Heart right ventricle (tissue), 16 donors: ENCODE measurements at regions not wholly inside any gene's neighbourhood (a gene's known extent, or its start where the extent isn't known, plus 50 kb on each side); places are given as distances from the start of the nearest gene placed in this dataset.

ENCODE experiments used
- ATAC-seq, 8 donors: fragments of 200-7000 bp; cut with Tn5 transposase; one replicate each; pipeline ENCODE4 v1.9.1; 2020; ENCODE audit warnings: mild to moderate bottlenecking in 8 of 8, moderate library complexity in 8 of 8, moderate number of reproducible peaks in 1 of 8
- DNase-seq, 2 donors: peaks; one replicate each; pipeline ENCODE4 v3.0.0-alpha.2; 2020
- H3K27ac ChIP-seq, 10 donors: fragments of 200-600 bp; sonication (generic) in 2 of 10; one replicate each; pipeline versions ENCODE4 v1.5.0 to v1.8.0; 2020 to 2022; ENCODE audit warnings: mild to moderate bottlenecking in 3 of 10
- H3K27me3 ChIP-seq, 7 donors: fragments of 200-600 bp; one replicate each; pipeline ENCODE4 v1.8.0; 2021 to 2022; ENCODE audit warnings: mild to moderate bottlenecking in 2 of 7
- H3K36me3 ChIP-seq, 9 donors: fragments of 200-600 bp; sonication (generic) in 1 of 9; one replicate each; pipeline versions ENCODE4 v1.5.0 to v1.8.0; 2020 to 2022; ENCODE audit warnings: mild to moderate bottlenecking in 2 of 9
- H3K4me1 ChIP-seq, 9 donors: fragments of 200-600 bp; sonication (generic) in 1 of 9; one replicate each; pipeline versions ENCODE4 v1.5.0 to v1.8.0; 2020 to 2022; ENCODE audit warnings: mild to moderate bottlenecking in 4 of 9
- H3K4me3 ChIP-seq, 10 donors: fragments of 200-600 bp; sonication (generic) in 2 of 10; one replicate each; pipeline versions ENCODE4 v1.5.0 to v1.8.0; 2020 to 2022; ENCODE audit warnings: mild to moderate bottlenecking in 7 of 10, moderate library complexity in 2 of 10
- H3K9me3 ChIP-seq, 11 donors: fragments of 200-600 bp in 10 of 11; sonication (generic) in 2 of 11; one replicate each; pipeline versions ENCODE4 v1.5.0 to v1.8.0; 2013 to 2022; ENCODE audit warnings: mild to moderate bottlenecking in 2 of 11, control low read depth in 1 of 11, moderate library complexity in 1 of 11
- CTCF ChIP-seq, 9 donors: fragments of 200-600 bp; sonication (generic) in 2 of 9; IDR thresholded peaks; one replicate each; pipeline versions ENCODE4 v1.5.0 to v1.8.0; 2021 to 2022; ENCODE audit warnings: antibody characterized with exemption in 9 of 9, mild to moderate bottlenecking in 5 of 9, moderate library complexity in 1 of 9
- WGBS, 2 donors: extraction: QIAGEN DNeasy Blood & Tissue Kit; methylation state at CpG; one replicate each; pipeline ENCODE4 v1.1.7; 2013; ENCODE audit warnings: inconsistent platforms in 1 of 2; 5-methylcytosine and 5-hydroxymethylcytosine counted together
- intact Hi-C, 10 donors: fragments of 100-400 bp; cut with DNase I; formaldehyde crosslinking; loops; one replicate each; pipeline versions ENCODE4 v1.11.1 to v1.14.2; 2022
- donor health status: Arrhythmogenic right ventricular cardiomyopathy.
- donor health status: ischemic (EF 13 %, LVEDD 7.1; RV severe dilation, severe dysfunction).
- donor health status: healthy with polysubstance abuse.
- donor health status: DM: no; HTN: yes; CAD: no.
- donor health status: DM: no; HTN: no; CAD: no.
- donor health status: ischemic (EF 25% LVEDD 6.9; RV normal size, moderate dysfunction).
- donor health status: ischemic (EF 25% LVEDD 5.7; RV mildly dilated, moderate dysfunction).
- donor health status: healthy.
- donor health status: DM: yes; HTN: yes; CAD: no.
- donor health status: Ischemic cardiomyopathy.
- donor health status: ischemic (EF 35%, LVEDD 5.7; RV mildly dilated, moderate dysfunction).
- donor health status: nonischemic (EF 11% LVEDD 7.7; RV severe dilation, severe dysfunction).
- donor health status: DM: yes; HTN: yes; CAD: no.
- donor health status: PGD.
- donor health status: ischemic (EF 29% LVEDD 5.4; RV normal size, mild dysfunction).
- donor health status: nonischemic (EF 23%, LVEDD 6.1; RV moderate dilation, normal function).

GRCh38 chr10:128895473-128895872 lies 571.6 kb upstream of the MGMT start:
- H3K4me1 ChIP-seq: peaks cover 0 to 33% (median 4%) of the 10 kb centered on the region in 9 donors
- no peaks in the 10 kb centered on the region for H3K9me3 ChIP-seq
- no peaks in the 10 kb centered on the region for H3K36me3 ChIP-seq
- DNase-seq: no peak
- intact Hi-C loops: no loop called here
- H3K27ac ChIP-seq: peak overlapping the region in 4 of 10 donors; percentile 61 to 78 (median 72)
- H3K4me3 ChIP-seq: no peak overlapping the region
- TF ChIP-seq CTCF (IDR thresholded peaks at IDR 0.05): no peak
- no peak for ATAC-seq
- H3K27me3 ChIP-seq: peaks cover 0 to 13% (median 0%) of the 10 kb centered on the region in 7 donors

- no peak overlapping the region for H3K4me3 ChIP-seq
- intact Hi-C loops: no loop called here
- H3K36me3 ChIP-seq: no peaks in the 10 kb centered on the region
- ATAC-seq (peak; percentile 62 to 79 (median 69)), DNase-seq (peak in 1 of 2 donors; percentile 39)
- peaks cover 0 to 14% (median 0%) of the 10 kb centered on the region in 7 donors for H3K27me3 ChIP-seq
- H3K4me1 ChIP-seq: peaks cover 0 to 33% (median 4%) of the 10 kb centered on the region in 9 donors
- peak overlapping the region in 9 of 10 donors; percentile 25 to 78 (median 71) for H3K27ac ChIP-seq
- TF ChIP-seq CTCF (IDR thresholded peaks at IDR 0.05): no peak
- H3K9me3 ChIP-seq: no peaks in the 10 kb centered on the region
- 67 to 72% methylated on average over 9 of the region's 9 CpGs for WGBS, 2 donors
These were observed 570.8 kb upstream of the MGMT start for GRCh38 chr10:128896116-128896795.

- Histone ChIP-seq H3K4me1 (peaks cover 0 to 33% (median 4%) of the 10 kb centered on the region in 9 donors), H3K4me3 (no peak overlapping the region), H3K27ac (peak overlapping the region in 9 of 10 donors; percentile 35 to 75 (median 57)), H3K36me3 (no peaks in the 10 kb centered on the region), H3K9me3 (no peaks in the 10 kb centered on the region), H3K27me3 (peaks cover 0 to 14% (median 0%) of the 10 kb centered on the region in 7 donors)
- TF ChIP-seq CTCF (IDR thresholded peaks at IDR 0.05): no peak
- DNase-seq: peak in 1 of 2 donors; percentile 28
- intact Hi-C loops: no loop called here
- WGBS, 2 donors: 55 to 64% methylated on average over 3 of the region's 3 CpGs
- peak; percentile 63 to 83 (median 76) for ATAC-seq
These were observed 570.1 kb upstream of the MGMT start for GRCh38 chr10:128896963-128897362.

- ATAC-seq: no peak
- TF ChIP-seq CTCF (IDR thresholded peaks at IDR 0.05): no peak
- Histone ChIP-seq H3K4me3 (no peak overlapping the region), H3K9me3 (no peaks in the 10 kb centered on the region), H3K27ac (peak overlapping the region; percentile 14 to 75 (median 52)), H3K36me3 (no peaks in the 10 kb centered on the region), H3K27me3 (peaks cover 0 to 14% (median 0%) of the 10 kb centered on the region in 7 donors), H3K4me1 (peaks cover 0 to 33% (median 4%) of the 10 kb centered on the region in 9 donors)
- 77 to 78% methylated on average over 12 of the region's 12 CpGs for WGBS, 2 donors
- intact Hi-C loops: no loop called here
- DNase-seq: no peak
These were observed 569.5 kb upstream of the MGMT start for GRCh38 chr10:128897401-128898129.
